Activated naive CD4-positive, alpha-beta T cell treated with anti-CD3 and anti-CD28 coated beads, Interleukin-2, amount 10 ng/mL, durations not matched to agents 7 days and 5 days (primary cell): ENCODE measurements at regions not wholly inside any gene's neighbourhood (a gene's known extent, or its start where the extent isn't known, plus 50 kb on each side); places are given as distances from the start of the nearest gene placed in this dataset.
A peak's percentile ranks its signal among the peaks of the same experiment; 100 is the strongest.
"Not testable (repeated sequence)": the region's sequence is repeated elsewhere in the genome, so short reads cannot be mapped to it uniquely, and the experiment has no call there.

Source experiments
- CTCF ChIA-PET: fragments of 350-600 bp; sonication (Branson Sonifier 250); formaldehyde crosslinking; loops from one replicate; lab custom pipeline; 2021; ENCODE audit warnings: antibody characterized with exemption; lab: Charles Lee
- DNase-seq: peaks from one replicate; pipeline ENCODE4 v3.0.0-alpha.2; 2020
- H3K27ac Mint-ChIP-seq: one replicate; pipeline ENCODE4 v1.8.0; 2021; ENCODE audit warnings: mild to moderate bottlenecking, moderate library complexity, mixed read lengths
- H3K27me3 Mint-ChIP-seq: one replicate; pipeline ENCODE4 v1.8.0; 2021; ENCODE audit warnings: mild to moderate bottlenecking, mixed read lengths
- H3K36me3 Mint-ChIP-seq: one replicate; pipeline ENCODE4 v1.8.0; 2021; ENCODE audit warnings: mixed read lengths
- H3K4me1 Mint-ChIP-seq: one replicate; pipeline ENCODE4 v1.8.0; 2021; ENCODE audit warnings: mixed read lengths
- H3K4me3 Mint-ChIP-seq: one replicate; pipeline ENCODE4 v1.8.0; 2021; ENCODE audit warnings: mild to moderate bottlenecking, moderate library complexity, mixed read lengths
- H3K9me3 Mint-ChIP-seq: one replicate; pipeline ENCODE4 v1.8.0; 2021; ENCODE audit warnings: mixed read lengths

DNA sequence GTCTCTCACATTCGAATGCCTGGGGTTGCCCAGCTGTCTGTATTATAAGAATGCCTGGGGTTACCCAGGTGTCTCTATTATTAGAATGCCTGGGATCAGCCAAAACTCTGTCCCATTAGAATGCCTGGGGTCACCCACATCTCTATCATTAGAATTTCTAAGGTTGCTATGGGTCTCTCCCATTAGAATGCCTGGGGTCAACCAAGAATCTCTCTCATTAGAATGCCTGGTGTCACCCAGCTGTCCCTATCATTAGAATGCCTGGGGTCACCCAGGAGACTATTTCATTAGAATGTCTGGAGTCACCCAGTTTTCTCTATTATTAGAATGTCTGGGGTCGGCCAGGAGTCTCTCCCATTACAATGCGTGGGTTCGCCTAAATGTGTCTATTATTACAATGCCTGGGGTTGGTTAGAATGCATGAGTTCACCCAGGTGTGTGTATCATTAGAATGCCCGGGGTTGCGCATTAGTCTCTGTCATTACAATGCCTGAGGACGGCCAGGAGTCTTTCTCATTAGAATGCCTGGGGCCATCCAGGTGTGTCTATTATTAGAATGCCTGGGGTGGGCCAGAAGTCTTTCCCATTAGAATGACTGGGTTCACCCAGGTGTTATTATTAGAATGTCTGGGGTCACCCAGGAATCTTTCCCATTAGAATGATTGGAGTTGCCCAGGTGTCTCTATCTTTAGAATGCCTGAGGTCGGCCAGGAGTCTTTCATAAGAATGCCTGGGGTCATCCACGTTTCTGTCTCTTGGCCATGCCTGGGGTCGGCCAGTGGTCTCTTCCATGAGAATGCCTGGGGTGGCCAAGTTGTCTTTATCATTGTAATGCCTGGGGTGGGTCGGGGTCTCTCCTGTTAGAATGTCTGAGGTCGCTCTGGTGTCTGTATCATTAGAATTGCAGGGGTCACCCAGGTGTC, 59.6 kb downstream of the RNF187 start:
- H3K36me3 Mint-ChIP-seq, result no peaks in the 10 kb centered on the region
- H3K27me3 Mint-ChIP-seq, result no peaks in the 10 kb centered on the region
- CTCF ChIA-PET, result no interaction called here
- H3K4me3 Mint-ChIP-seq, result no peak overlapping the region
- no peaks in the 10 kb centered on the region for H3K4me1 Mint-ChIP-seq
- no peaks in the 10 kb centered on the region for H3K9me3 Mint-ChIP-seq
- DNase-seq, result no peak
- H3K27ac Mint-ChIP-seq, result no peak overlapping the region

DNA sequence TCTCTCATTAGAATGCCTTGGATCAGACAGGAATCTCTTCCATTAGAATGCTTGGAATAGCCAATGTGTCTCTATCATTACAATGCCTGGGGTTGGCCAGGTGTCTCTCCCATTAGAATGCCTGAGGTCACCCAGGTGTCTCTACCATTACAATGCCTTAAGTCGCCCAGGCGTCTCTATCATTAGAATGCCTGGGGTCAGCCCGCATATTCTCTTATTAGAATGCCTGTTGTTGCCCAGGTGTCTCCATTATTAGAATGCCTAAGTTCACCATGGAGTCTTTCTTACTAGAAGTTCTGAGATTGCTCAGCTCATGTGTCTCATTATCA, 60.2 kb downstream of the RNF187 start:
- CTCF ChIA-PET, result no interaction called here

DNA sequence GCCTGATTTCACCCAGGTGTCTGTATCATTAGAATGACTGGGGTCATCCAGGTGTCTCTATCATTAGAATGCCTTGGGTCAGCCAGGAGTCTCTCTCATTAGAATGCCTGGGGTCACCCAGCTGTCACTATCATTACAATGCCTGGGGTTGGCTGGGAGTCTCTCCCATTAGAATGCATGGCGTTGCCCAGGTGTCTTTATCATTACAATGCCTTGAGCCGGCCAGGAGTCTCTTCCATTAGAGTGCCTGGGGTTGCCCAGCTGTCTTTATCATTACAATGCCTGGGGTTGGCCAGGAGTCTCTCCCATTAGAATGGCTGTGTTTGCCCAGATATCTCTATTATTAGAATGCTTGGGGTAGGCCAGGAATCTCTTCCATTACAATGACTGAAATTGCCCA, 61.6 kb downstream of the RNF187 start:
- no peaks in the 10 kb centered on the region for H3K36me3 Mint-ChIP-seq
- H3K27ac Mint-ChIP-seq, result no peak overlapping the region
- no peaks in the 10 kb centered on the region for H3K9me3 Mint-ChIP-seq
- CTCF ChIA-PET, result no interaction called here
- no peaks in the 10 kb centered on the region for H3K4me1 Mint-ChIP-seq
- no peak overlapping the region for H3K4me3 Mint-ChIP-seq
- DNase-seq, result no peak
- no peaks in the 10 kb centered on the region for H3K27me3 Mint-ChIP-seq

More for the DNA sequence above, 60.2 kb downstream of the RNF187 start:
- Mint-ChIP-seq H3K27ac (no peak overlapping the region), H3K4me1 (no peaks in the 10 kb centered on the region), H3K36me3 (no peaks in the 10 kb centered on the region), H3K27me3 (no peaks in the 10 kb centered on the region), H3K9me3 (no peaks in the 10 kb centered on the region), H3K4me3 (no peak overlapping the region)
- no peak for DNase-seq

DNA sequence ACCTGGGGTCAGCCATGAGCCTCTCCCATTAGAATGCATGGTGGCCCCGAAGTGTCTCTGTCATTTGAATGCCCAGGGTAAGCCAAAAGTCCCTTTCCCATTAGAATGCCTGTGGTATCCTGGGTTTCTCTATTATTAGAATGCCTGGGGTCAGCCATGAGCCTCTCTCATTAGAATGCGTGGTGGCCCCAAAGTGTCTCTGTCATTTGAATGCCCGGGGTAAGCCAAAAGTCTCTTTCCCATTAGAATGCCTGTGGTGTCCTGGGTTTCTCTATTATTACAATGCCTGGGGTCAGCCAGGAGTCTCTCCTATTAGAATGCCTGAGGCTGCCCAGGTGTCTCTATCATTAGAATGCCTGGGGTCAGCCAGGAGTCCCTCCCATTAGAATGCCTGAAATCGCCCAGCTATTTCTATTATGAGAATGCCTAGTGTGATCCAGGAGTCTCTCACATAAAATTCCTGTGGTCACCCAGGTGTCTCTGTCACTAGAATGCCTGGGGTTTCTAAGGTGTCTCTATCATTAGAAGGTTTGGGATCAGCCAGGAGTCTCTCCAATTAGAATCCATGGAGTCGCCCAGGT, 65.5 kb downstream of the RNF187 start:
- H3K36me3 Mint-ChIP-seq, result no peaks in the 10 kb centered on the region
- no peak for DNase-seq
- no peak overlapping the region for H3K27ac Mint-ChIP-seq
- H3K4me3 Mint-ChIP-seq, result no peak overlapping the region
- CTCF ChIA-PET, result no interaction called here
- no peaks in the 10 kb centered on the region for H3K27me3 Mint-ChIP-seq
- peaks cover 12% of the 10 kb centered on the region for H3K9me3 Mint-ChIP-seq
- H3K4me1 Mint-ChIP-seq, result no peaks in the 10 kb centered on the region

DNA sequence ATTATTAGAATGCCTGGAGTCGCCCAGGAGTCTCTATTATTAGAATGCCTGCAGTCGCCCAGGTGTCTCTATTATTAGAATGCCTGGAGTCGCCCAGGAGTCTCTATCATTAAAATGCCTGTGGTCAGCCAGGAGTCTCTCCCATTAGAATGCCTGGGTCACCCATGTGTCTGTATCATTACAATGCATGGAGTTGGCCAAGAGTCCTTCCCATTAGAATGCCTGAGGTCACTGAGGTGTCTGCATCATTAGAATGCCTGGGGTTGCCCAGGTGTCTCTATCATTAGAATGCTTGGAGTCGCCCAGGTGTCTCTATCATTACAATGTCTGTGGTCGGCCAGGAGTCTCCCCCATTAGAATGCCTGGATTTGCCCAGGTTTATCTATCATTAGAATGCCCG, 66.9 kb downstream of the RNF187 start:
- DNase-seq, result no peak
- Mint-ChIP-seq H3K27ac (no peak overlapping the region), H3K4me3 (no peak overlapping the region), H3K27me3 (peaks cover 4% of the 10 kb centered on the region), H3K4me1 (no peaks in the 10 kb centered on the region), H3K9me3 (peaks cover 13% of the 10 kb centered on the region), H3K36me3 (peaks cover 1% of the 10 kb centered on the region)
- CTCF ChIA-PET, result no interaction called here

DNA sequence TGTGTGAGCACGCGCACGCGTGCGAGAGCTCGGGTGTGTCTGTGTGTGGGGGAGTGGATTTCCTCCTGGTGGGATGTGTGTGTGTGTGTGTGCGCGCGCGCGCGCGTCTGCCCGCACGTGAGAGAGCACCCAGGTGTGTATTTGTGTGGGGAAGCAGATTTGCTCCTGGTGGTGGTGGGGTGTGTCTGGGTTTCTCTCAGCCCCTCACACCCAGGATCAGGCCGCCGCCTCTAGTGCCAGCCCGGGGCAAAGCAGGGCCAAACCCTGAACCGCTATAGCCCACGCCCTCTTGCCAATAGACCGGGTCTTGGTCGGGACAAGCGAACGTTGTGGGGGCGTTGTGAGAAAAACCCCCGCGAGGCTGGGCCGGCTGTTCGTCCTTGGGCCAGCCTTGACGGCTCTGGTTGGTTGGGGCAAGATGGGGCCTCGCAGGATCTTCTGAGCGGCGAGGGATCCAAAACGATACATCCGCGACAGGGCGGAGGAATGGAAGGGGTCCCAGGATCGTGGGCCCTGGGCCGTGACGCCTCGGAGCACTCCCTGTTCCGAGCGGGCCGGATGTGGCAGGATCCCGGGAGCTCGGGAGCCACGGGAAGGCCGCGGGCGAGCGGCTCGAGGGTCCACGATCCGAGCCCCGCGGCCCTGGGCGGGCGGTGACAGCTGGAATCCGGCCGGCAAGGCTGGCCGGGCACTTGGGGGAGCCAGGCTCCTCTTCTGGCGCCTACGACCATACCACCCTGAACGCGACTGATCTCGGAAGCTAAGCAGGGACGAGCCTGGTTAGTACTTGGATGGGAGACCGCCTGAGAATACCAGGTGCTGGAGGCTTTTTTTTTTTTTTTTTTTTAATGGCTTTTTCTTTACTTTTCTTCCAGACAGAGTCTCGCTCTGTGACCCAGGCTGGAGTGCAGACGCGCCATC, 68.2 kb downstream of the RNF187 start:
- CTCF ChIA-PET, result no interaction called here
- no peak for DNase-seq
- H3K4me1 Mint-ChIP-seq, result no peaks in the 10 kb centered on the region
- peaks cover 13% of the 10 kb centered on the region for H3K9me3 Mint-ChIP-seq
- H3K27me3 Mint-ChIP-seq, result peaks cover 4% of the 10 kb centered on the region
- H3K4me3 Mint-ChIP-seq, result no peak overlapping the region
- H3K27ac Mint-ChIP-seq, result no peak overlapping the region
- peaks cover 1% of the 10 kb centered on the region for H3K36me3 Mint-ChIP-seq

DNA sequence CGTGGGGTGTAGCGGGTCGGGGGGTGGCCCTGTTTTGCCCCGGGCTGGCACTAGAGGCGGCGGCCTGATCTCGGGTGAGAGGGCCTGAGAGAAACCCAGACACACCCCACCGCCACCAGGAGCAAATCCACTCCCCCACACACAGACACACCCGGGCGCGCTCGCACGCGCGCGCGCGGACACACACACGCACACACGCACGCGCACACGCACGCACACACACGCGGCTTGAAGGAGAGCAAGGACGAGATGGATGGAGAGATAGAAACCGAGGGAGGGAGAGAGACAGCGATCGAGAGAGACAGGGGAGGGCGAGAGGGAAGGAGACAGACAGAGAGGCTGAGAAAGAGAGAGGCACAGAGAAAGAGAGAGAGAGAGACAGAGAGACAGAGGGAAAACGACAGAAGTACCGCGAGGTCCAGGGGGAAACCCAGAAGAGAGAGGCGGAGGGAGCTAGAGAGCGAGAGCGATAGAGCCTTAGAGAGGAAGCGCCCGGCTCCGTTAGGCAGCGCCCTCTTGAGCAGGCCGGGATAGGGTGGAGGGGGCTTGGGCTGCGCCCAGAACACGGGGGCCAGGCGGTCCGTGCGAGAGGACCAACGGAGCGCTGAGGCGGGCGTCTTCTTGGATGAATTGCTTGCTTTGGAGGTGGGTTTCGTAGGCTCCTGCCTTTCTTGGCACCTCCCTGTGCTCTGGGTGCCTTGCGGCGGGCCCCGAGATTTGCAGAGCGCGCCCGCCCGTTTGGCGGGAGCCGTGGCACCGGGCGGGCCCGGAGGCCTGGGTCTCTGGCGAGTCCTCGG, 69.7 kb downstream of the RNF187 start:
- CTCF ChIA-PET, H3K36me3 Mint-ChIP-seq, H3K27me3 Mint-ChIP-seq, H3K4me1 Mint-ChIP-seq: not testable (repeated sequence)
- peak; percentile 41 for DNase-seq
- H3K27ac Mint-ChIP-seq, result peak overlapping the region; percentile 49
- H3K4me3 Mint-ChIP-seq, result peak overlapping the region; percentile 64
- H3K9me3 Mint-ChIP-seq, result peaks cover 13% of the 10 kb centered on the region
